Gastroesophageal sphincter (tissue), 4 donors: ENCODE measurements at regions not wholly inside any gene's neighbourhood (a gene's known extent, or its start where the extent isn't known, plus 50 kb on each side); places are given as distances from the start of the nearest gene placed in this dataset.

Experiments used
- ATAC-seq: fragments of 150-250 bp; one replicate; pipeline ENCODE4 v1.9.1; 2016; ENCODE audit warnings: mild to moderate bottlenecking, moderate library complexity
- H3K27ac ChIP-seq, 4 donors: fragments of 200-600 bp; sonication (generic) in 3 of 4; 1 replicate in 3 of 4; 2 replicates in 1 of 4; pipeline ENCODE4 v1.5.1; 2016 to 2019
- H3K27me3 ChIP-seq: fragments of 200-600 bp; sonication (generic); one replicate; pipeline ENCODE4 v1.5.1; 2019
- H3K36me3 ChIP-seq, 2 donors: fragments of 200-600 bp; sonication (generic); one replicate each; pipeline ENCODE4 v1.5.1; 2019; ENCODE audit warnings: control low read depth in 1 of 2
- H3K4me1 ChIP-seq, 3 donors: fragments of 200-600 bp; sonication (generic); 1 replicate in 2 of 3; 2 replicates in 1 of 3; pipeline ENCODE4 v1.5.1; 2016 to 2019; ENCODE audit warnings: control low read depth in 2 of 3
- H3K4me3 ChIP-seq, 2 donors: fragments of 200-600 bp; sonication (generic); one replicate each; pipeline ENCODE4 v1.5.1; 2019; ENCODE audit warnings: mild to moderate bottlenecking in 1 of 2, moderate library complexity in 1 of 2
- H3K9me3 ChIP-seq, 3 donors: fragments of 200-600 bp; sonication (generic); one replicate each; pipeline ENCODE4 v1.5.1; 2017 to 2019; ENCODE audit warnings: control low read depth in 2 of 3
- CTCF ChIP-seq, 4 experiments: fragments of 200-600 bp in 2 of 4; fragments of 450-650 bp in 2 of 4; sonication (generic) in 1 of 4; IDR thresholded peaks; one replicate each; pipeline ENCODE4 v1.5.1; 2017 to 2019; ENCODE audit warnings: antibody characterized with exemption in 4 of 4, mild to moderate bottlenecking in 2 of 4, moderate library complexity in 2 of 4
- EP300 ChIP-seq: sonication (generic); formaldehyde crosslinking; IDR thresholded peaks from one replicate; pipeline ENCODE4 v1.6.1; 2017; ENCODE audit warnings: antibody characterized with exemption, mild to moderate bottlenecking
- POLR2A ChIP-seq, 2 donors: fragments of 450-650 bp; IDR thresholded peaks; one replicate each; pipeline ENCODE4 v1.6.1; 2017; ENCODE audit warnings: antibody characterized with exemption in 2 of 2, mild to moderate bottlenecking in 2 of 2, moderate library complexity in 1 of 2
- POLR2AphosphoS5 ChIP-seq: sonication (generic); formaldehyde crosslinking; IDR thresholded peaks from one replicate; pipeline ENCODE4 v1.6.1; 2017; ENCODE audit warnings: antibody characterized with exemption
- WGBS, 2 donors: methylation state at CpG; one replicate each; pipeline ENCODE4 v1.1.5; 2018; ENCODE audit warnings: low coverage in 1 of 2; 5-methylcytosine and 5-hydroxymethylcytosine counted together

DNA sequence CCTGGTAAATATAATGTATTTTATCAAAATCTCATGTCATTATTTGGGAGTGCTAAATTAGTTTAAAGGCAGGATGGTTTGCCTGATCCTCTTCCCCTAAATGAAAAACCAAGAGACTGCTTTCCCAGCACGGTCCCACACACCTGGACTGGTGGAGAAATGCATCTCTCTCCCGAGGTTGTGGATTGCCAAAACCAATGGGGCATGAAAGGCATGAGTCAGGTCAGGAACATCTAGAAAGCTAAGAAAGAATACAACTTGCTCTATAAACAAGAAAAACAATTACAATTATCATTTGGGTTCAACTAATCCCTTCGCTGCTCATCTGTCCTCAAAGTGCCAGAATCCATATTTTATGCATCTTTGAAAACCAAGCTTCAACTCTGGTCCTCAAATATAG lies 308.3 kb upstream of the IRAK1BP1 start:
- Histone ChIP-seq H3K4me1 (no peaks in the 10 kb centered on the region), H3K9me3 (peaks cover 0 to 11% (median 0%) of the 10 kb centered on the region in 3 donors), H3K36me3 (no peaks in the 10 kb centered on the region), H3K4me3 (no peak overlapping the region), H3K27ac (no peak overlapping the region), H3K27me3 (no peaks in the 10 kb centered on the region)
- WGBS, 2 donors, result 79 to 80% methylated on average over 3 of the region's 3 CpGs
- ATAC-seq, result no peak
- TF ChIP-seq POLR2AphosphoS5 (no peak), POLR2A (IDR thresholded peaks at IDR 0.05) (no peak), CTCF (IDR thresholded peaks at IDR 0.05) (no peak)

DNA sequence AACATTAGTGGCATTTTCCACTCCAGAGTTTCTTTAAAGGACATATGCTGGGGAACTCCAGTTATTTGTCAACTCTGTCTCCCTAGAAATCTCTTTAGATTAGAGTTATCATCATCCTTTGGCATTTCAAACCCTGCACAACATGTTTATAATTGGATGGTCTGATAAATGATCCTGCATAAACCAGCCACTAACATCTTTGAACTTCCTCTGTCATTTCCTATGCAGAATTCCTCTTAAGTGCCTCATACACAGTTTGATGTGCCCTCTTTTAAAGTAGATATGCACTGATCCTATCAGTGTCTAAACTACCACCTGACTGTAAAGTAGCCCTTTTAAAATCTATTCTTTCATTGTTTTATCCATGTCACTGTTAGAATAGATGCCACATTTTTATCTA lies 306.3 kb upstream of the IRAK1BP1 start:
- TF ChIP-seq CTCF (IDR thresholded peaks at IDR 0.05) (no peak), EP300 (no peak), POLR2A (IDR thresholded peaks at IDR 0.05) (no peak), POLR2AphosphoS5 (no peak)

GRCh38 chr6:78565997-78566396 lies 301.4 kb upstream of the IRAK1BP1 start:
- peaks cover 0 to 23% (median 0%) of the 10 kb centered on the region in 3 donors for H3K9me3 ChIP-seq
- TF ChIP-seq POLR2A (IDR thresholded peaks at IDR 0.05) (no peak), EP300 (no peak), CTCF (IDR thresholded peaks at IDR 0.05) (no peak), POLR2AphosphoS5 (no peak)
- H3K4me3 ChIP-seq, result no peak overlapping the region
- H3K27ac ChIP-seq, result no peak overlapping the region
- WGBS, 2 donors, result 86 to 93% methylated on average over 2 of the region's 2 CpGs
- no peaks in the 10 kb centered on the region for H3K36me3 ChIP-seq
- ATAC-seq, result no peak
- no peaks in the 10 kb centered on the region for H3K4me1 ChIP-seq
- H3K27me3 ChIP-seq, result no peaks in the 10 kb centered on the region

More for the DNA sequence above, 306.3 kb upstream of the IRAK1BP1 start:
- no peak for ATAC-seq
- no peaks in the 10 kb centered on the region for H3K27me3 ChIP-seq
- H3K27ac ChIP-seq, result no peak overlapping the region
- no peaks in the 10 kb centered on the region for H3K36me3 ChIP-seq
- no peak overlapping the region for H3K4me3 ChIP-seq
- H3K9me3 ChIP-seq, result peaks cover 0 to 7% (median 0%) of the 10 kb centered on the region in 3 donors
- no peaks in the 10 kb centered on the region for H3K4me1 ChIP-seq

DNA sequence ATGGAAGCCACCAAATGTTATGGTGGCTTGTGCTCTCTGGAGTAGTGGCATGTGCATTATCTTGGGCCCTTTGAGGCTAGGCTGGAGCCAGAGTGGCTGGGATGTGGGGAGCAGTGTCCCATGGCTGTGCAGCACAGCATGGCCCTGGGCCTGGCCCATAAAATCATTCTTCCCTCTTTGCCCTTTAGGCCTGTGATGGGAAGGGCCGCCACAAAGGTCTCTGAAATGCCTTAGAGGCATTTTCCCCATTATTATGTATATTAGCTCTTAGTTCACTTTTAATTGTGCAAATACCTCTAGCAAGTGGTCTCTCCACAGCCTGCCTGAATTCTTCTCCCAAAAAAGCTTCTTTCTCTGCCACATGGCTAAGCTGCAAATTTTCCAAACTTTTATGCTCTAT lies 297.3 kb upstream of the IRAK1BP1 start:
- no peak for ATAC-seq
- TF ChIP-seq EP300, result no peak
- TF ChIP-seq POLR2A (IDR thresholded peaks at IDR 0.05), result no peak
- no peak for TF ChIP-seq CTCF (IDR thresholded peaks at IDR 0.05)
- no peak for TF ChIP-seq POLR2AphosphoS5
- no peaks in the 10 kb centered on the region for H3K4me1 ChIP-seq
- 80 to 100% methylated on average over 1 of the region's 1 CpG for WGBS, 2 donors
- H3K27me3 ChIP-seq, result no peaks in the 10 kb centered on the region
- no peak overlapping the region for H3K4me3 ChIP-seq
- peaks cover 0 to 33% (median 0%) of the 10 kb centered on the region in 3 donors for H3K9me3 ChIP-seq
- no peaks in the 10 kb centered on the region for H3K36me3 ChIP-seq
- H3K27ac ChIP-seq, result no peak overlapping the region

- H3K27me3 ChIP-seq, result no peaks in the 10 kb centered on the region
- no peak overlapping the region for H3K27ac ChIP-seq
- no peak for TF ChIP-seq POLR2AphosphoS5
- TF ChIP-seq CTCF (IDR thresholded peaks at IDR 0.05), result no peak
- TF ChIP-seq POLR2A (IDR thresholded peaks at IDR 0.05), result no peak
- no peak for TF ChIP-seq EP300
- peaks cover 0 to 6% (median 0%) of the 10 kb centered on the region in 3 donors for H3K9me3 ChIP-seq
- no peaks in the 10 kb centered on the region for H3K4me1 ChIP-seq
- H3K36me3 ChIP-seq, result no peaks in the 10 kb centered on the region
- WGBS, 2 donors, result 25 to 78% methylated on average over 1 of the region's 1 CpG
- ATAC-seq, result no peak
- H3K4me3 ChIP-seq, result no peak overlapping the region
Measured at GRCh38 chr6:78577585-78577984, 289.8 kb upstream of the IRAK1BP1 start.
